ENCODE measurements at regions not wholly inside any gene's neighbourhood (a gene's known extent, or its start where the extent isn't known, plus 50 kb on each side); places are given as distances from the start of the nearest gene placed in this dataset.
"Not testable (repeated sequence)": the region's sequence is repeated elsewhere in the genome, so short reads cannot be mapped to it uniquely, and the experiment has no call there.

GRCh38 chr3:139202226-139202958 is 141.4 kb upstream of the MRPS22 start:
- DNase-seq = peak; percentile 66

- no peak for DNase-seq
Measured at GRCh38 chr3:139202959-139203349, 140.9 kb upstream of the MRPS22 start.

DNA sequence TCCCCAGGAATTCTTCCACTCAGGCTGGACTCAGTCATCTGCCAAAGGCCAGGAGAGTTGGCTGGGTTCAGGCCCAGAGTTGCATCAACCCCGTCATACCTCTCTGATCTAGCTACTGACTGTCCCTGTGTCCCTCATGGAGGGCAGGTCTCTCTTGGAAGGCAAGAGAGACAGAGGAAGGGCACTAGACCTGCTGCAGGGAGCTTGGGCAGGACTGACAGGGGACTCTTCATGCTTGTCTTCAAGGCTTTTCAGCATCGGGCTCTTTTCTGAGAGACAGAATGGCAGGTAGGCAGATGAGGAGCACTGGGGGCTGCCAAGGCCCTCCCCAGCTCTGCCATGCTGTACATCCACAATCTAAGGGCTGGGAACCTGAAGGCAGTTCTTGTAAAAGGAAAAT is 140.1 kb upstream of the MRPS22 start:
- DNase-seq = no peak

DNA sequence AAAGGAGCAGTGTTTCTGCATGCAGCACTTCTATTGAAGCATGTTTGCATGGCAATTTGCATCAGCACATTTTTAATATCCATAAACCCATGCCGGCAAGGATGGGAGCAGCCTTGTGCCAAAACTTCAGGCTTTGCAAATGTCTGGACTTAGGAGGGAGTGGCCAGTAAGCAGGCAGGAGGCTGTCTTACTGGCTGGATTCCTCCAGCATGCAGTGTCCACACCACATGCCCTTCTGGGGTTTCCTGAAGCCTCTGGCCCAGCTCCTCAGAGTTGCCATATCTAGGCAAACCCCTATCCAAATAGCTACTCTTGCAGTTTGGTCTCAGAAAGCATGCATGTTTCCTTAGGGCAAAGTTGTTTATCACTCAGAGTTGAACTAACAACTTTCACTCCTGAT is 139.1 kb upstream of the MRPS22 start:
- no peak for DNase-seq

GRCh38 chr3:139213936-139214335 is 129.9 kb upstream of the MRPS22 start:
- DNase-seq = no peak

DNA sequence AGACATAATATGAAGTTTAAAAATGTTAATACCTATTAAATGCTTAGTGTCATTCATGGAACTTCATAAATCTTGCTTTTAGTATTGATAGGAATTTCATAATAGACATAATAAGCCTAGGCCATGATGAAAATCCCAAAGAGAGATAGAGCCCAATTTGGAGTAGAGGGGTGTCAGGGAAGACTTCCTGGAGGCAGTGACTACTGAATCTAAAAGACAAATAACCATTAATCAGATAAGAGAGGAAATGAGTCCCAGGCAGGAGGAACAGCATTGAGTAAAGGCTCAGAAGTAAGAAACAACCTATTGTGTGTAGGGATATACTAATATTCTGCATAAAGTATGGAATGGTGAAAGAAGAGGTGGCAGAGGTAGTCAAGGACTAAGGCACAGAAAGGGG is 126.9 kb upstream of the MRPS22 start:
- DNase-seq = no peak

DNA sequence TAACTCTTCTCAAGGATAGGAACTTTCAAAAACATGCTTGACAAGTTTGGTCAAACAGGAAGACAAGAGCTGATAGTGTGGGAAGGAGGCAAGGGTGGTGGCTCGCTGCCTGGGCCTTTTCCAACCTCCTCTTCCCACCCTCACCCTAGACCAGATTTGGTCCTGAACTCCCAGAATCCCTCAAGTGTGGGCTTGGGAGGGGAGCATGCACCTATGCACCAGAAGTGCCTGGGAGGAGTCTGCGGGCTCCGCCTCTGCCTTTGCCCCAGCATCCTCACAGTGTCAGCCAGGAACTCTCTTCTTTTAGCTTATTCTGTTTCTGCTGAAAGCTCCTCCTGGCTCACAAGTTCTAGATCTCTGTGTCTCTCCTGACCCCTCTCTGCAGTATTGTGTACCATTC is 126.2 kb upstream of the MRPS22 start:
- DNase-seq = no peak

DNA sequence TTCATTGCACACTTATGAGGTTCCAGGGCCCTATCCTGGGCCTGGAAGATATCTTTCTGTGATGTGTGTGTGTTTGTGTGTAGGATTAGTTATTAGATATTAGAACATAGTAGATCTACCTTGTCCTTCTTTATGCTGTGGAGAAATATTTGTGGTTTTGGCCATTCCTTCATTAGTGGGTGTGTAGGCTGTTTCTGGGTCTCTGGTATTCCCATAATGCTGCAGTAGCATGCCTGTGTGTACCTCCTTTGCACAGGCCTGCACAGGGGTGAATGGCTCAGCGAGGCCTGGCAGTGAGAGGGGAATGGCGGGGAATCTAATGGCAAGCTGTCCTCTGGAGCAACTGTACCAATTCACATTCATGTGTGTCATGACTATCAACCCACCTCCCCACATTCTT is 125.8 kb upstream of the MRPS22 start:
- no peak for DNase-seq

- DNase-seq = no peak
Measured at GRCh38 chr3:139219463-139219862, 124.4 kb upstream of the MRPS22 start.

DNA sequence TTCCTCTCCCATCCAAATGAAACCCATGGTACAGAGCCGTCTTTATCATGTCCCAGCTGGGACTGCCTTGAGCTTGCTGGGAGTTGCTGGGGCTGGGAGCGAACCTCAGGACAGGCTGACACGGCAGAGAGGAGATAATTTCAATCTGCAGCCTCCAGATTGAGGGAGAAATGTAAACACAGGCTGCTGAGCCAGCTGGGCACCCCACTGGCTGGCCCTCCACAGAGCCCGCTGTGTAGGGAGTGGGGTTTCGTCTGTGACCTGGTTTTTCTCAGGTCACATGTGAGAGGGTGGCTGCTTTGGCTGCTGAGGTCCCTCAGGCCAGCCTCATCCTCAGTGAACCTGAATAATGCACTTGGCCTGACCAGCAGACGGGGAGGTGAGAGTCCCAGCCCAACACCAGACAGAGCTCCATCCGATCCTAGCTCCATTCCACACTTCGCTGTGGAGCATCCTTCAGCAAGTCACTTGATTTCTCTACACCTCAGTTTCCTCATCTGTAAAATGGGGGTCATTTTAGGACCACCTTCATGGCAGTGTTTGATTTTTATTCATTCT is 121.6 kb upstream of the MRPS22 start:
- DNase-seq = peak; percentile 65

GRCh38 chr3:139225548-139225947 is 118.3 kb upstream of the MRPS22 start:
- no peak for DNase-seq

- no peak for DNase-seq
Measured at GRCh38 chr3:139226731-139227130, 117.1 kb upstream of the MRPS22 start.

GRCh38 chr3:139227165-139227564 is 116.7 kb upstream of the MRPS22 start:
- DNase-seq = no peak

DNA sequence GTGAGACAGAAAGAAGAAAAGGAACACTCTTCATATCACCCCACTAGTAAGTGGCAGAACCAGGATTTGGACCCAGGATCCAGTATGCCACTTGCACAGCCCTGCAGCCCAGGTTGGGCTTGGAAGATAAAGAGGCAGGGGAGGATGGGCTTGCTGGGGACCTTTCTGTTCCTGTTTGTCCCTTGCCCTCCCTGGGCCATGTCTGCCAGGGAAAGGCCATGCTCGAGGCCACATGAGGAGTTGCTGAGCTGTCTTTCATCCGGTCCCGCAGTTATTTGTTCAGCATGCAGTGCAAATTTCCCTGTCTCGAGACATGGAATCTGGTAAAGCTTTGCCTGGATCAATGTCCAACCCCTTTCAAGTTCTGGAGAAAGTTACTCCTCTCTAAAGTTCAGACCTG is 116.0 kb upstream of the MRPS22 start:
- no peak for DNase-seq

DNA sequence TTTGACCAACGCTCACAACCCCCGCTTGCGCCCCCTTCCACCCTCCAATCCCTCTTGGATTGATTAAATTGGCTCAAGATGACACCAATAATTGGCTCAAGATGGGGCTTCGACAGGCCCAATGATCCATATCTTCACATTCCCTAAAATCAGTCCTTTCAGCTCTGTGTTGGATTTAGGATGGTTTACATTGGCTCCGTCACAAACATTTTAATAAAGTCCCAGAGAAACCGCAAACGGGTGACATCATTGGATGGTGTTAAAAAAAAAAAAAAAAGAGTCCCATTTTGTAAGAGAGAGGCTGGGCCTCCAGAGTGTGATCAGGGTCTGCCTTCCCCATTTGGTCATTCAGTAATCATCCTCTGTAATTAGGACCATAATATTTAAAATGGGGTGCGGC is 113.4 kb upstream of the MRPS22 start:
- DNase-seq = no peak

GRCh38 chr3:139231555-139232281 is 112.1 kb upstream of the MRPS22 start:
- peak; percentile 74 for DNase-seq

DNA sequence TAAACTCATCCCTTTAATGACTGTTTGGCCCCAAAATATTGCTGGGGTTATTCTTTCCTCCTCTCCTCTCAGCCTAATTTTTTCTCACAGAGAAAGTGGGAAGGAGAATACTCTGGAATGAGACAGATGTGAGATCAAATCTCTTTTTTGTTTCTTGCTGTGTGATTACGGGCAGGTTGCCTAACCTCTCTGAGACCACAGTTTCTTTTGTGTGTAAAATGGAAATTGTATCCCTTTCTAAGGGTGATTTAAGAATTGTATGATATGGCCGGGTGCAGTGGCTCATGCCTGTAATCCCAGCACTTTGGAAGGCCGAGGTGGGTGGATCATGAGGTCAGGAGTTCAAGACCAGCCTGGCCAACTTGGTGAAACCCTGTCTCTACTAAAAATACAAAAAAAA is 111.5 kb upstream of the MRPS22 start:
- not testable (repeated sequence) for DNase-seq

GRCh38 chr3:139234491-139234890 is 109.3 kb upstream of the MRPS22 start:
- DNase-seq = no peak

- DNase-seq = no peak
Measured at GRCh38 chr3:139235192-139235591, 108.6 kb upstream of the MRPS22 start.

DNA sequence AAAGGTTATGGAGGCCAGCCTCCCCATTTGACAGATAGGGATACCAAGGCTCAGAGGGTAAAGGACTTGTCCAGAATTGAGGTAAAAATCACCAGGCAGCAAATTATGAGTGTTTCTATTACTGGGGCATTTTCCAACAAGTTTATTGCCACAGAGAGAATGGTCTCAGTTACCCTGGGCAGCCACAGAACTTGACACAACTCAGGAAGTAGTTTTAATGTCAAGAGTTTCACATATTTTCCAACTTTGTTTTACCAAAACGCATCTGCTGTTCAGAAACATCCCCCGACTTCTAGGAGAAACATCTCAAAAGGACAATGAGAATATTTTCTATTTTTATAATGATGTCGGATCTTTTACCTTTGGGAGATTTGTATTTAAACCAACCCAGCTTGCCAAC is 107.5 kb upstream of the MRPS22 start:
- DNase-seq = no peak

- no peak for DNase-seq
Measured at GRCh38 chr3:139238281-139239030, 105.4 kb upstream of the MRPS22 start.

DNA sequence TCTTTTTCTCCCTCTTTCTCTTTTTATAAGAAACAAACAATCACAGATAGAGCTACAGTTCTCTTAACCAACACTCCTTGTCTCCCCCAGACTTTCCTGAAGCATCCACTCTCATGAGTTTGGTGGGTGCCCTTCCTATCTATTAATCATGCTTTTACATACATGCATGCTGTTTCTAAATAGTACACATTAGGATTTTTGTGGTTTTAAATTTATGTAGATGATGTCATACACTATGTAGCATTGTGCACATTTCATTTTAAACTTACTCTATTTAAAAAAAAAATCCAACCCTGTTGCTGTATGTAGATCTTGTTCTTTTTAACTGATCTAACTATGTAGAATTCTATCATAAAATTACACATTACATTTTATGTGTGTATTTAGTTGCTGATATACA is 104.3 kb upstream of the MRPS22 start:
- no peak for DNase-seq

- DNase-seq = no peak
Measured at GRCh38 chr3:139241783-139242182, 102.0 kb upstream of the MRPS22 start.

DNA sequence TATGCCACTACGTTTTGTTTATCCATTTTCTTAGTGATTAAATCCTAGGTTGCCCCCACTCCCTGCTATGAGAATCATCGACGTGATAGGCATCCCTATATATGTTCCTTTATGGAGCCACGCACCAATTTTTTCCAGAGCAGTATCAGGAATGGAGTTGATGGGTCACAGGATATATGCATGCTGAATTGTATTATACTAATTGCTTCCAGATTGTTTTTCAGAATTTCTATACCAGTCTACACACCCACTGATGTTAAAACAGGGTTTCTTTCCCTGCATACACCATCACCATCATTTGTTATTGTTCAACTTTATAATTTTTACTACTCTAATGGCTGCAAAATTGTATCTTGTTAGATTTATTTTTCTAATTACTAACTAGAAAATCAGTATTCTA is 100.1 kb upstream of the MRPS22 start:
- no peak for DNase-seq

Data from OCI-M1 (cell line).